LoVo (cell line): ENCODE measurements at regions not wholly inside any gene's neighbourhood (a gene's known extent, or its start where the extent isn't known, plus 50 kb on each side); places are given as distances from the start of the nearest gene placed in this dataset.
"Not testable (repeated sequence)": the region's sequence is repeated elsewhere in the genome, so short reads cannot be mapped to it uniquely, and the experiment has no call there.

ENCODE experiments used
- DNase-seq: peaks from one replicate; pipeline ENCODE4 v3.0.0-alpha.2; 2016; ENCODE audit warnings: low spot score

DNA sequence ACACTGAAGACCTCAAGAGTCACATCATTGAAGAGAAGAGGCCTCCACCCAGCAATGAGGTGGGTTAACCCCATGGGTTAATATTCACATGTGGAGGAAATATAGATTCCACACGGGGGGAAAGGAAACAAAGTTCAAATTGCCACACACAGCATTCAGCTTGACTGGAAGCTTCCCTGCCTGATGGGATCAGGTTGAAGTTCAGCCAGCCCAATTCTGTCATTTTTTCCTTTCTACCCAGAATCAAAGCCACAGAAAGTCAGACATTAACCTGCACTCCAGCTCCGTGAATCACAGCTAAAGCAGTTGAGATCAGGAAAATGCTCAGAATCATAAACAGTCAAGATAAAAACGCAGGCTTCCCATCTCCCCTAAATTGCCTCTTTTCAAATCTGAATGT is 208.7 kb upstream of the OBI1 start:
- no peak for DNase-seq

DNA sequence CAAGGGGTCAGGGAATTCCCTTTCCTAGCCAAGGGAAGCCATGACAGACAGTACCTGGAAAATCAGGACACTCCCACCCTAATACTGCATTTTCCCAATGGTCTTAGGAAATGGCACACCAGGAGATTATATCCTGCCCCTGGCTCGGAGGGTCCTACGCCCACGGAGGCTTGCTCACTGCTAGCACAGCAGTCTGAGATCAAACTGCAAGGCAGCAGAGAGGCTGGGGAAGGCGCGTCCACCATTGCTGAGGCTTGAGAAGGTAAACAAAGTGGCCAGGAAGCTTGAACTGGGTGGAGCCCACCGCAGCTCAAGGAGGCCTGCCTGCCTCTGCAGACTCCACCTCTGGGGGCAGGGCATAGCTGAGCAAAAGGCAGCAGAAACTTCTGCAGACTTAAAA is 207.1 kb upstream of the OBI1 start:
- DNase-seq: not testable (repeated sequence)

DNA sequence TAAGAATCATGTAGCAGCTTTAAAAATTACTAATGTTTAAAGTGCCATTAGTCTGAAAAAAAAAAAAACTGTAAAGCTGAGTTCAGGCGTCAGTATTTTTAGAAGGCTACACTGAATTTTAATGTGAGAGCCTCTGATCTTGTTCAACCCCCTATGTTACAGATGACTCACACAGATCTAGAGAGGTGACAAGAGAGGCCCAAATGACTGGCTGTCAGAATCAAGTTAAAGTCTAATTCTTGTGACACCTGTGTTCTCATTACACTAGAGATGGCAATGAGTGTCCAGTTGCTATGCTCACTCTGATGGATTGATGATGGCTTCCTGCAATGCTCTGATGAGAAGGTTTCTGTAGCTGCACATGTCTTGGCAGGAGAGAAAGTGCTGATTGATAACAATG is 203.5 kb upstream of the OBI1 start:
- no peak for DNase-seq

DNA sequence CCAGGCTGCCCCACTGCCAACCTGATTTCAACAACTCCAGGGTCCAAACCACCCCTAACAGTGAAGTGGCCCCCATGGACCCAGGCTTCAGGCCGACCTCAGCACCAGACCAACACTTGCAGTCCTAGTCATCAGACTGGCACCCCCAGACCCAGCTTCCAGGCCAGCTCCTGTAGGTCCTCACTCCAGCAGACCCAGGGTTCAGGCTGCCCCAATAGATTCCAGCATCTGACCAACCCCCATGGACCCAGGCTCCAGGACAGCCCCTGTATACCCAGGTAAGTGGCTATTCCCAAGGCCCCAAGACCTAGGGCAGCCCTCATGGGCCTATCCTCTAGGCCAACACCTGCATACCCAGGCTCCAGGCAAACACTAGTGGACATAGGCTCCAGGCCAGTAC is 193.8 kb upstream of the OBI1 start:
- no peak for DNase-seq

DNA sequence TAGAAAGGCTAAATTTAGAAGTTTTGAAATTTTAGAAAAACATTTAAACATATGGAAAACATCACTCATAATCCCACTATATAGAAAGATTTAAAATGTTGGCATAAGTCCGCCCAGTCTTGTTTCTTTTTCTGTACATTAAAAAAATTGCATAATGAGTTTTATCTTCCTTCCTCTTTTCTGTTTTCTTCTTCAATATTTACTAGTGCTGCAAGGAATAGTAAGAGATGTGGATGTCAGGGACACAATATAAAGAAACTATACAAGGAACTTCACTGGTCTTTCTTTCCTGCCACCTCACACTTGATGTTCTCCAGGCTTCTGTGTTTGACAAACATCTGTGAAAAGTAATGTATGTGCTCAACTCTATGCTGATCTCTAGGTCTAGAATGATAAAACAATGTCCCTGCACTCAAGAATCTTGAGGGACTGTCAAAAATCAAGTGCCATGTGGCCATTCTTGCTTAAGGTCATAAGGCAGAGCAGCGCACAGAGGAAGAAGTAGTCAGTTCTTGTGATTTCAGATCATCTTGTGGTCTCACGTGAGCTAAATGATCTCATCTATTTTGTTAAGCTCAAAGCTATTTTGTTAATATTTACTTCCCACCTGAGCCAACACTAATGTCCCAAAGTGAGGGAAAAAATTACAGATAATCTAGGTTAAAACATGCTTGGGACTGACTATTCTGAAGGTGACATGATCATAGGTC is 186.9 kb upstream of the OBI1 start:
- DNase-seq: no peak

DNA sequence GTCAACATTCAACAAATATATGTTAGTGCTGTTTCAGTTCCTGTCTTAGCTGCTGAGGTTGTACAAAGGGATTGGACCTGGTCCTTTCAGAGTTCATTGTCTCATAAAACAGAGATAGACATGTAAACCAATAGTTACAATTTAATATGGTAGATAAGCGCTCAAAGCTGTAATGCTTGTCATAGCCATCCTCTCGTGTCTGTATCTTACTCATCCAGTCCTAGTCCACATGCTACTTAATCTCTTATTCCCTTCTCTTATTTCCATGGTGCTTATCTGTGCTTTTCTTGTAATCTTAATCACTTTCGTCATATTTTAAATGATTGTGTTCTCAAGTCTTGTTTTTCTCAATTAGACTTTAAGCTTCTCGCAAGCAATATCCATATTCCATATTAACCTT is 185.2 kb upstream of the OBI1 start:
- DNase-seq: no peak

DNA sequence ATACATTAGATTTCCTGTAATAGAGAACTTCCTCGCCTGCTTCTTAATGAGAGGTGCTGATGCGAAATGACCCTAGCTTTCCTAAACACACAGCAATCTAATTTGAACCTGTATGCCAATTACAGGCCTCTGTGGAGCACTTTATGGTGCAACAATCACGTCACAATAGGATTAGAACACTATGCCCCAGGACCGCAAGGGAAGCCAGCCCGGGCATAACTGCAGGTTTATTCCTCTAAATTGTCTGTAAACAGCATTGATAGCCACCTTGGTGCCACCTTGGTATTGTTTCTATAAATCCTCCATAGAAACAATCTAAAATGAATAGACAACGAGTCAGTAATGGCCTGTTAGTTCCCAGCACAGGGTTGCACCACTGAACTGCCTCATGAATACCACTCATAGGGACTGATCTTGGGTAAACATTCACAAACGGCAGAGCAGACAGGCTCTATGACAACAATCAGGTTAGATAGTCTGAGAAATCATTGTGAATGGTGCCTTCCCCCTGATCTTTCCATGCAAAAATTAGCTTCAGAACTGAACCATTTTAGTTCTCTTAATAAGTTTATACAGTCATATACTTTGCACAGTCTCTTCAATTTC is 182.5 kb upstream of the OBI1 start:
- DNase-seq: no peak

DNA sequence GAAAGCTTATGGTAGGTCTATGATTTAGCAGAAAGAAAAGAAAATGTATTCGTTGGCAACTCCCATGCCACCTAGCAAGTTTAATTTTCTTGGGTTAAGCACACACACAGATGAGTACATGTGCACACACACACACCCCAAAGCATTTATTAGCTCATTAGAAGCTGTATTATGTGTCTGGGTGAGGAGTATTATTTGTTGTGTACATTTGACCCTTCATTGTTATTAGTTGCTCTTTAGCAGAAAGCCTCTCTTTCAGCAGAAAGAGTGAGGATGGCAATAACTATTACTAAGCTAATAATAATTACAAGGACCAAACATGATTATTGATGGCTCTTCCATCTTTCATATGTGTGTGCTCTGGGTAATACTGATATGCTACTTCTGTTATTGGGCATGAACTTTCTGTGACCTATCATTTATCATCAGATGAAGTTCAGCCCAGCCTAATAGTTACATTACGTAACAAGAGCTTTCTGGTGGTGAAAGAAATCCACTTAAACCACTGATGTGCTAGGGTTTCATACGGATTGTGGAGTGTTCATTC is 177.4 kb upstream of the OBI1 start:
- no peak for DNase-seq

DNA sequence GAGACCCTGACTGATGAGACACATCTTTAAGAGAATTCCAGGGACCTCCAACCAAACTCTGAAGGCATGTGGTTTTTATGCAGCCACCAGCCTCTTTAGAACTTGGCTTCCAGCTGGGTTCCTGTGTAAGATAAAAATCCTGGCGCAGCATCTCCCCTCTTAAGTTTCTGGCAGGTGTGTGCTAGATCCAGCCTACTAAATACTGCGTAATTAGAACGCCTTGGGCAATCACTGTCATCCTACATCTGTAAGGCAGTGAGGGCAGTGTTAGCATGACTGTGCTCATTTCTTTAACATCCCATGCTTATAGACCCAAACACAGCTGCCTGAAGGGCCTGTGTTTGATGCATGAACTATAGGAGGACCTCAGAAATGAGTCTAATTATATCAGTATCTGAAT is 173.5 kb upstream of the OBI1 start:
- DNase-seq: no peak

DNA sequence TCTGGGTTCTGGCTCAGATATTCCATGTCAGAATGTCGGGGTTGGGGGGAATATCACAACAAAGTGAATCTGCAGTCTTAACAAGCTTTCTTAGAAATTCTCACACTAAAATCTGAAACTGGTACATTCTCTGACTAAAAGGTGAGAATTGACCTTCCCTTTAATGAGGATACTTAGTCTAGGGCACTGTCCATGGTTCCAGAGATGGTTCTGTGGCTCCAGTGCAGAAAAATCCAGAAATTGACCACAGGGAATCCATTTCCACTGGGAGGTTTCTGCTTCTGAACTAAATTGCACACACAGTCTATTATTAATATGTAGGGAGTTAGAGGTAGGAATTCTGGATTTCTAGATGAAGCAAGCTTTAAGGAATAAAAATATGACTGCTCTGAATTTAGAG is 171.6 kb upstream of the OBI1 start:
- no peak for DNase-seq

DNA sequence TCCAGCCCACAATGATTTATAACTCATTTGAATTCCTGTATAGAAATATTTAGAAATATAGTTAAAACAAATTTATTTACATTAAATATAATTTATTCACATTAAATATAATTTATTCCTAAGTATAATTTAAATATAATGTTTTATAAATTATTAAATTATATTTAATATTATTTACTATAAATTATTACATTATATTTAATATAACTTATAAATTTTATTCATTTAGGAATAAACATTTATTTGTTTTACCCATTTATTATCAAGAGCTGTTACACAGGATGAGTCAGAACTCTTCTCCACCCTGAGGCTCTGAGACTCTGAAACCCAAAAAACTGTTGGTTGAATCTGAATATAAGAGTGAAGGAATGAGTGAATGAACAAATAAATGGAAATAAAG is 170.9 kb upstream of the OBI1 start:
- no peak for DNase-seq

DNA sequence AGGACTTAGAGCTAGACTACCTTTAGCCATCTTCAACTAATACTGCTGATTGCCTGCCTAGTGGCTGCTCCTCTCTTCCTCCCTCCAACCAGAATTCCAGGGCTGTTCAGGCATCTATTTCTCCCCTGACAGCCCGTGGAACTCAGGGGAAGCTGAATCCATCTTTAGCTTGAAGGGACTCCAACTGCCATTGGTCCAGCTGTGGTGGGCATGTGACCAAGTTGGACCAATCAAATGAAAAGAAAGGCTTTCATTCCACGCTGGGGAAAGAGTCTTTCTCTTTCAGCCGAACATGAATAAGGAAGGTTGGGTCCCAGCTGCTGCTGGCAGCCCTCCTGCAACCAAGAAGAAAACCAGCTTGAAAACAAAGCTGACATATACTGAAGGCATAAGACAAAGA is 168.5 kb upstream of the OBI1 start:
- no peak for DNase-seq

DNA sequence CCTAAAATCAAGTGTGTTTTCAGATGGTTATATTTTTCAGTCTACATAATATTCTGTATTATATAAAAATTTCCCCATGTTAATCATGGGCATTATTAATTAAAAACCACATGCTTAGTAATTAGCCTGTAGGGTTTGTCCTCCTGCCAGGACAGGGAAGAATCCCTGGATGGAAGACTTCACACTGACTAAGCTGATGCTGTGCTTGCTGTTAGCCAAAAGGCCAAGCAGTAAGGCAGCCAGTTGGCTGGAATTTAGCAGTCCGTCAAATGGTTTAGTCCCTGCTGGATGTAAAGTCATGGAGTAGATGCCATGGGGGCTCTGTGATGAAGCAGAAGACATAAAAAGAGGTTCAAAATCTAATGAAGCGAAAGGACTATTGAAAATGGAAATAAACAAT is 168.0 kb upstream of the OBI1 start:
- DNase-seq: no peak

DNA sequence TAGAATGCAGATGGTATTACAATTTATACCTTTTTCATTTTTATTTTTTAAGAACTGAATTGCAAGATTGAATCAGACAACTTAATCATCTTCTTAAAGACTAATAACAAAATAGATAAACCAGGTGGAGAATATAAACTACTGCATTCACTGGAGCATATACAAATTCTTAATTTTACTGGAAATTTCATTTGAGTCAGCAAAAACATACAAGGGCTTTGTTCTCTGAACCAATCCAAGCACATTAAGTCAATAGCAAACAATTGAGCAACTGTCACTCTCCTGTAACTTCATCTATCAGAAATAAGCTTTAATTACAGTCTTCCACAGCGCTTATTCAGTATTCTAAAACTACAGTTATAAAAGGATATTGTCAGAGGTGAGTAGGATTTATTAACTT is 167.4 kb upstream of the OBI1 start:
- no peak for DNase-seq

DNA sequence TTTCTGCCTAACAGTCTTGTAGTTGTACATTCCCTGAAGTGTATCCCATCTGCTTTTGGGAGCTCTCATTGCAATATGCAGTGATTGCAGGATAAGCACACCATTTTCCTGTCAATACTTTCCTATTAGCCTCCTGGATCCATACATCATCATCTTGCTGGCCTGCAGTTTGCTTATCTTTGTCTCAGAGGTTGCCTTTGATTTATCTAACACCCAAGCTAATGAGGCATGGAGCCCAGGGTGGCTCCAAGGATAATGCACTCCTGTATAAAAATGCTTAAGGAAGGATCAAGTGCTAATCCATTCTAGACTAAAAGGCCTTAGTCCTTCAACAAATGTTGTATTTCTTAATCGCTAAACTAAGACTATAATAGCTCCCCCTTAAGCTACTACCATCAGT is 161.6 kb upstream of the OBI1 start:
- DNase-seq: no peak

DNA sequence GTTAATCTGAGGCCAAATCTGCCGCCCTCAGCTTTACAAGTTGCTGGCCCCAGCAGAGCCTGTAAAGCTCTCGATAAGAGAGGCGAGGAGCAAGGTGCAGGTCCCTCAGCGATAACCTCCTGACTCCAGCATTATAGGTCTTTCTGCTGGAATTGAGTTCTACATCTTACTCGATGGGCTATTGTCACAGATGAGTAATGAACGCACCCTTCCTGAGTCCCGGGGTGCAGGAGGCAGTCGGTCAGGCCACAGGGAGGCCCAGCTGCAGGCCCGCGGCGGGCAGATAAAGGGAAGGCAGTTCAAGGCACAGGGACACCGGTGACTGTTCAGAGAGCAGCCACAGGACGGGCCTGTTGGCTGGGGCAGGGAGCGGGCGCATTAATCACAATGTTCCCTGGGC is 157.6 kb upstream of the OBI1 start:
- DNase-seq: no peak

DNA sequence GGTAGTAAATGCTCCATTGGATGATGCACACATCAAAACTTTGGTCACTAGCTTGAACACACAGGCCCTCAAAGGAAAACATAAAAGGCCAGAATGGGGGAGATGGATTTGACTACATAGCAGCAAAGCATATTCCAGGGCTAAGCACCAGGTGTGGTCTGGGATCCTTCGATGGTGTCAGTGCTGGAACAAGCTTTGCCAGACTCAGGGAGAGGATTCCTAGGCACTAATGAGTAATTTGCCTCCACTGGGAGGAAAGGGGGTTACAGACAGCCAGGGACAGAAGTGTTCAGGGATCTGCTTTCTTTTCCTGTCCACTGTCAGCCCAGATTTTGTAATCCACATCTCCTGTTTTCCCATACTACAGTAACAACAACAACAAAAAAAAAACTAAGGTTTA is 157.2 kb upstream of the OBI1 start:
- DNase-seq: no peak

DNA sequence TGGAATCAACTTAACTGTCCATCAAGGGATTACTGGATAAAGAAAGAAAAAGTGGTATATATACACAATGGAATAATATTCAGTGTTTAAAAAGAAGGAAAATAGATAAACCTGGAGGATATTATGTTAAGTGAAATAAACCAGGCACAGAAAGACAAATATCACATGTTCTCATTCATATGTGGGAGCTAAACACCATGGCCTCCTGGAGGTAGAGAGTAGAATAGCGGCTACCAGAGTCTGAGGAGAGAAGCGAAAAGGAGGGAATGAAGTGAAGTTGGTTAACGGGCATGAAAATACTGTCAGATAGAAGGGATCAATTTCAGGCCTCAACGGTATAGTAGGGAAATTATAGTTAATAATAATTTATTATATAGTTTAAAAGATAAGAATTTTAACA is 147.5 kb upstream of the OBI1 start:
- DNase-seq: no peak

DNA sequence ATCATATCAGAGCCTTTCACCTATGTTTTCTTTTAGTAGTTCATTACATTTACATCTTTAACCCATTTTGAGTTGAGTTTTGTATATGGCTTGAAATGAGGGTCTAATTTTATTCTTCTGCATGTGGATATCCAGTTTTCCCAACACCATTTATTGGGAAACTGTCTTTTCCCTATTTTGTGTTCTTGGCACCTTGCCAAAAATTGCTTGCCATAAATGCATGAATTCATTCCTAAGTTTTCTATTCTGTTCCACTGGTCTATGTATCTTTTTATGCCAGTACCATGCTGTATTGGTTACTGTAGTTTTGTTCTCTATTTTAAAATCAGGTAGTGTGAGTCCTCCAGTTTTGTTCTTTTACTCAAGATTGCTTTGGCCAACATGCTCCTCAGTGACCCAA is 144.0 kb upstream of the OBI1 start:
- DNase-seq: no peak

DNA sequence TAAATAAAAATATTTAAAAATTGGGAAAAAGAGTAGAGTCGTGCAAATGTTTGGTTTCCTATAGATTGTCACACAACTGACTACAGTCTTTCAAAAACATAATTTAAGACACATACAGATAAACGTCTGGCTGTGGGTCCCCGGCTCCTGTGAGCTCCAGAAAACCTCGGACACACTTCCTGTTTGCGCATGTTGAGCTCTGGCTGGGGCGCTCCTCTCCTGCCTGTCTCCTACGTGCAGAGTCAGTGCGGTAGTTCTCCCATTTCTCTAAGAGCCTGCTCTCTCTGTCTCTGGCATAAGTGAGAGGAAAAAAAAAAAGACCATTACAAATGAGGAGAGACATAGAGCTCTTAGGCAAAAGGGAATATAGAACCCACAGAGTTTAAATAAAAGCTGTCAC is 128.2 kb upstream of the OBI1 start:
- DNase-seq: no peak

DNA sequence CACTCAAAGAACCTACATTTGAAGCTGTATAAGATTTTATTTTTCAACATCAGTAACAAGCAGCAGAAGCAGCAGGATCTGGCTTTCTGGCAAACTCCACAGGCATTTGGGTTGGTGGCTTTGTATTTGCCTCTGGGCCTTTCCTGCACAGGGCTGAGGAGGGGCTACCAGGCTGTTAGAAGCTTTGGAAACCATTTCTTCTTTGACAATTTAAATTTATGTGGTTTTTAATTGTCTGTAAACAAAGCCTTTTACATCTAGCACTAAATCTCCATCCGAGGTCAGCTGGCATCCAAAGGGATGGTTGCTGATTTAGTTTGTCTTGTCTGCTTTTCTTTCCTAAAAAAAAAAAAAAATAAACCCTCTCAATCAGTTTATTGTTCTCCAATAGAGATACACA is 127.5 kb upstream of the OBI1 start:
- no peak for DNase-seq

DNA sequence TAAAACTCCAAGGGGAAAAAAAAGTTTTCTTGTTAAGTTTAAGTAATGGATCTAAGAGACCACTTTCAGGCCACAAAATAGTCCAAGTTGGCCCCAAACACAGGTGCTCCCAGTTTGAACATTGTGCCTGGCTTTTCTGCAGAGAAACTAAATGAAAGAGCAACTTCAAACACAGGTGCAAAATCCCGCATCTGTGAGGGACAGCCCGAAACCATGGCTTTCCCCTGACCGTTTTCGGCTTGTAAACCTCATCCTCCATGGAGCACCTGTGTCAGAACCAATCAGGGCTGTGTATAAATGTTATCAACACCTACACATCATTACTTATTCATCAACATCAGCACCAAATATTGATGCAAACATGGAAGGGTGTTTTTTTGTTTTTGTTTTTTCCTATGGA is 126.8 kb upstream of the OBI1 start:
- no peak for DNase-seq

DNA sequence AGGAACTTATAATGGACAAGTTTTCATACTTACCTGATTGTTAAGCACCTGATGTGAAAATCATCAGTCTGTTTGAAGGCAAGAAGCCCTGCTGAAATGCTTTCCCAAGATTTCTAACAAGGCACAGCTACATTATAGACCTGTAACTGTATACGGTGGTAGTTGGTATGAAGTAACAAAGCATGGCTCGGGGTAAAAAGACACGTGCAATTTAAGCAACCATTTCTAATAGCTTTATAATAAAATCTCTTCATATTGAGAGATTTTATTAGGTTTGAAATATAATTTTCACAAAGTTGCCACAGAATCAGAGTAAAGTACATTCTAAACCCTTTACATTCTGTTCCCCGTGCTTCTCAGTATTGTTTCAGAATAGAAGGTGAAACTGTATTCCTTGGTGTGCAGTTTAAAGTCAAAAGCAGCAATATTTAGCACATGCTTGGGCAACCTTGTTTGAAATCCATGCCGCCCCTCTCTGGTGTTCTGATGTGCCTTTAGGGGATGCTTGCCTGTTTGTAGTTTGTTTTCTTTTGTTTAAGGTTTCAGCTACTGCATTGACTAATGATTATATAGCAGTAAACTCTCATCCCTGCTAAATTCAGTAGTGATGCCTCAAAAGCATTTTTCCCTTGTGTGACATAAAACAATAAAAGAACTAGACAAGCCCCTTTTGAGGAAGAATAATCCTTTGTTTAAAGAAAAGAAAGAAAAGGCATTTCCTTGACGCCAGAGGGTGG is 125.2 kb upstream of the OBI1 start:
- DNase-seq: no peak
